HepG2 (cell line): ENCODE measurements at regions not wholly inside any gene's neighbourhood (a gene's known extent, or its start where the extent isn't known, plus 50 kb on each side); places are given as distances from the start of the nearest gene placed in this dataset.

Source experiments
- ATAC-seq: fragments of 200-7000 bp; cut with Tn5 transposase; 3 replicates; pipeline ENCODE4 v1.9.1; 2020; ENCODE audit warnings: mild to moderate bottlenecking, moderate library complexity
- BruUV-seq: library from RNA; stranded (reverse); fragments of 400-500 nt; replicated peaks from 2 replicates; lab custom pipeline; 2021; lab: Mats Ljungman, UMichigan
- CTCF ChIA-PET: fragments of 300-600 bp; formaldehyde crosslinking; extraction: SDS; loops from one replicate; lab custom pipeline; 2021; ENCODE audit warnings: low total read pairs, inconsistent platforms, low intra/inter-chr PET ratio; lab: Yijun Ruan, JAX
- POLR2A ChIA-PET: fragments of 350-600 bp; sonication (Branson Sonifier 250); formaldehyde crosslinking; loops from one replicate; lab custom pipeline; 2020; ENCODE audit warnings: antibody characterized with exemption, inconsistent platforms; lab: Yijun Ruan, JAX
- DNase-seq: peaks from one replicate; pipeline ENCODE4 v3.0.0-alpha.2; 2015; ENCODE audit warnings: low spot score
- FAIRE-seq: peaks from 3 replicates; lab custom pipeline; 2011; peaks lifted over from hg19 to GRCh38; lab: Jason Lieb, UNC
- H2AFZ ChIP-seq: one replicate; pipeline ENCODE4 v1.6.1; 2011; ENCODE audit warnings: low read length, inconsistent platforms
- H3K27ac ChIP-seq: fragments of 300-600 bp; 3 replicates; pipeline ENCODE4 v1.8.0; 2011; ENCODE audit warnings: mixed run types, mild to moderate bottlenecking, mixed read lengths, low read length, inconsistent platforms; ENCODE audit not compliant: insufficient read depth; ENCODE audit errors: extremely low read length
- H3K27me3 ChIP-seq, 2 experiments: fragments of 200-600 bp in 1 of 2; 2 replicates in 1 of 2; 3 replicates in 1 of 2; pipeline versions ENCODE4 v1.6.0 to v1.8.0; 2011; ENCODE audit warnings: low read length in 2 of 2, mild to moderate bottlenecking in 2 of 2, moderate library complexity in 2 of 2, inconsistent platforms in 1 of 2; ENCODE audit not compliant: insufficient read depth in 2 of 2, control insufficient read depth in 1 of 2
- H3K36me3 ChIP-seq, 2 experiments: fragments of 200-600 bp in 1 of 2; replicated peaks in 1 of 2; 2 replicates in 1 of 2; 3 replicates in 1 of 2; pipeline versions ENCODE4 v1.5.1 to v1.8.0; 2011; ENCODE audit warnings: low read length in 2 of 2, inconsistent platforms in 1 of 2; ENCODE audit not compliant: insufficient read depth in 2 of 2, control insufficient read depth in 1 of 2
- H3K4me1 ChIP-seq: 2 replicates; pipeline ENCODE4 v1.5.1; 2012; ENCODE audit warnings: low read length, inconsistent platforms; ENCODE audit not compliant: insufficient read depth
- H3K4me2 ChIP-seq: 2 replicates; pipeline ENCODE4 v1.6.0; 2011; ENCODE audit warnings: low read depth, low read length, inconsistent platforms
- H3K4me3 ChIP-seq, 3 experiments: fragments of 200-600 bp in 1 of 3; sonication (generic), shearing (Covaris generic) in 1 of 3; replicated peaks in 1 of 3; 2 replicates each; pipeline ENCODE4 v1.5.1; 2011 to 2016; ENCODE audit warnings: low read length in 3 of 3, inconsistent platforms in 2 of 3, low read depth in 2 of 3, mild to moderate bottlenecking in 2 of 3, control low read depth in 1 of 3, mixed read lengths in 1 of 3; ENCODE audit not compliant: insufficient read depth in 1 of 3
- H3K79me2 ChIP-seq: one replicate; pipeline ENCODE4 v1.6.1; 2011; ENCODE audit warnings: low read length, inconsistent platforms; ENCODE audit not compliant: insufficient read depth
- H3K9ac ChIP-seq: 2 replicates; pipeline ENCODE4 v1.6.0; 2011; ENCODE audit warnings: mild to moderate bottlenecking, low read depth, low read length, inconsistent platforms; ENCODE audit not compliant: insufficient read depth
- H3K9me3 ChIP-seq: 2 replicates; pipeline ENCODE4 v1.5.1; 2012; ENCODE audit warnings: mild to moderate bottlenecking, low read length
- H4K20me1 ChIP-seq: 2 replicates; pipeline ENCODE4 v1.6.0; 2011; ENCODE audit warnings: inconsistent platforms, mild to moderate bottlenecking, low read length, moderate library complexity; ENCODE audit not compliant: insufficient read depth
- CENPBD1 ChIP-seq: sonication (generic); formaldehyde crosslinking; IDR thresholded peaks from 2 replicates; pipeline ENCODE4 v1.8.0; 2022; ENCODE audit warnings: missing genetic modification reagents, low read depth, mild to moderate bottlenecking, borderline replicate concordance
- HES4 ChIP-seq: sonication (generic); formaldehyde crosslinking; IDR thresholded peaks from 2 replicates; pipeline ENCODE4 v1.9.0; 2021; ENCODE audit warnings: mild to moderate bottlenecking, missing genetic modification reagents, borderline replicate concordance
- MAX ChIP-seq: IDR thresholded peaks from 2 replicates; pipeline ENCODE4 v1.6.1; 2012; ENCODE audit warnings: inconsistent platforms
- MTF1 ChIP-seq: sonication (generic); formaldehyde crosslinking; IDR thresholded peaks from 2 replicates; pipeline ENCODE4 v1.5.0; 2020; ENCODE audit warnings: missing genetic modification reagents
- MTF2 ChIP-seq: sonication (generic); formaldehyde crosslinking; IDR thresholded peaks from 2 replicates; pipeline ENCODE4 v1.5.0; 2020; ENCODE audit warnings: missing genetic modification reagents, borderline replicate concordance
- PHF5A ChIP-seq: IDR thresholded peaks from one replicate; pipeline ENCODE4 v1.6.1; 2018; ENCODE audit warnings: low read depth, missing genetic modification reagents; ENCODE audit not compliant: unreplicated experiment
- ZBTB37 ChIP-seq: sonication (generic); formaldehyde crosslinking; IDR thresholded peaks from 2 replicates; pipeline ENCODE4 v1.4.0; 2020; ENCODE audit warnings: mild to moderate bottlenecking, missing genetic modification reagents
- ZC3H4 ChIP-seq: sonication (generic); formaldehyde crosslinking; IDR thresholded peaks from 2 replicates; pipeline ENCODE4 v1.4.0; 2020; ENCODE audit warnings: missing genetic modification reagents, borderline replicate concordance
- ZNF225 ChIP-seq: sonication (generic); formaldehyde crosslinking; IDR thresholded peaks from 2 replicates; pipeline ENCODE4 v1.4.0; 2020; ENCODE audit warnings: mild to moderate bottlenecking, missing genetic modification reagents
- ZNF710 ChIP-seq: sonication (generic); formaldehyde crosslinking; IDR thresholded peaks from 2 replicates; pipeline ENCODE4 v1.5.0; 2020; ENCODE audit warnings: mild to moderate bottlenecking, missing genetic modification reagents, borderline replicate concordance
- WGBS: methylation state at CpG from one replicate; pipeline ENCODE4 v1.1.6; 2017; ENCODE audit warnings: low lambda C conversion rate; 5-methylcytosine and 5-hydroxymethylcytosine counted together
- in situ Hi-C: cut with HindIII; loops from 2 replicates; pipeline ENCODE4 v1.10.0; 2017; ENCODE audit warnings: low pct_unique_long_range_greater_than_20kb; ENCODE audit not compliant: extremely low pct_ligation_motif_present
- intact Hi-C: fragments of 100-400 bp; cut with micrococcal nuclease; formaldehyde crosslinking; loops from one replicate; pipeline ENCODE4 v1.10.0; 2022; ENCODE audit not compliant: unreplicated experiment

- 0% methylated on average over 3 of the region's 5 CpGs for WGBS
- intact Hi-C loops, result no loop called here
- Histone ChIP-seq H3K9ac (no peak overlapping the region), H3K79me2 (no peaks in the 10 kb centered on the region), H3K9me3 (no peaks in the 10 kb centered on the region), H3K27ac (no peak overlapping the region), H2AFZ (no peak overlapping the region), H3K4me2 (no peak overlapping the region), H4K20me1 (no peaks in the 10 kb centered on the region), H3K4me1 (no peaks in the 10 kb centered on the region), H3K27me3 (no peaks in the 10 kb centered on the region), H3K36me3 (no peaks in the 10 kb centered on the region), H3K4me3 (no peak overlapping the region)
- FAIRE-seq (no peak), DNase-seq (no peak), ATAC-seq (no peak)
- ChIA-PET CTCF (no interaction called here), POLR2A (no interaction called here)
- in situ Hi-C loops, result no loop called here
- BruUV-seq, result no TSS peak
- TF ChIP-seq PHF5A (CRISPR knock-in tag) (no peak), HES4 (no peak), ZBTB37 (CRISPR knock-in tag) (no peak), ZNF225 (CRISPR knock-in tag) (no peak), CENPBD1 (CRISPR knock-in tag) (no peak), MAX (no peak), MTF1 (no peak), ZNF710 (CRISPR knock-in tag) (no peak), ZC3H4 (no peak), MTF2 (CRISPR knock-in tag) (no peak)
Observed at GRCh38 chr6:82767037-82767436, 298.6 kb downstream of the UBE3D start.
